Small intestine (tissue), 7 donors: ENCODE measurements at regions not wholly inside any gene's neighbourhood (a gene's known extent, or its start where the extent isn't known, plus 50 kb on each side); places are given as distances from the start of the nearest gene placed in this dataset.
A peak's percentile ranks its signal among the peaks of the same experiment; 100 is the strongest.

Source experiments
- DNase-seq, 2 donors: peaks; one replicate each; pipeline versions ENCODE4 v3.0.0 to v3.0.0-alpha.2; 2013
- FAIRE-seq: peaks from 2 replicates; lab custom pipeline; 2012; peaks lifted over from hg19 to GRCh38; lab: Jason Lieb, UNC
- H3K27ac ChIP-seq, 3 donors: one replicate each; pipeline ENCODE4 v1.5.1; 2013; ENCODE audit warnings: low read length in 2 of 3, mild to moderate bottlenecking in 2 of 3, control low read depth in 1 of 3, inconsistent platforms in 1 of 3, low read depth in 1 of 3, moderate library complexity in 1 of 3
- H3K27me3 ChIP-seq, 3 donors: one replicate each; pipeline ENCODE4 v1.6.1; 2013; ENCODE audit warnings: low read length in 3 of 3, inconsistent platforms in 1 of 3; ENCODE audit not compliant: control insufficient read depth in 3 of 3, insufficient read depth in 3 of 3
- H3K36me3 ChIP-seq, 3 donors: one replicate each; pipeline ENCODE4 v1.6.1; 2013; ENCODE audit warnings: low read length in 3 of 3, inconsistent platforms in 1 of 3, low read depth in 1 of 3, mild to moderate bottlenecking in 1 of 3, moderate library complexity in 1 of 3; ENCODE audit not compliant: control insufficient read depth in 3 of 3, insufficient read depth in 2 of 3
- H3K4me1 ChIP-seq, 3 donors: one replicate each; pipeline ENCODE4 v1.6.1; 2013; ENCODE audit warnings: low read length in 2 of 3, inconsistent platforms in 1 of 3, low read depth in 1 of 3, mild to moderate bottlenecking in 1 of 3, moderate library complexity in 1 of 3; ENCODE audit not compliant: control insufficient read depth in 3 of 3, insufficient read depth in 2 of 3
- H3K4me3 ChIP-seq, 3 donors: one replicate each; pipeline ENCODE4 v1.5.1; 2013; ENCODE audit warnings: low read length in 3 of 3, control low read depth in 1 of 3, inconsistent platforms in 1 of 3, low read depth in 1 of 3, mild to moderate bottlenecking in 1 of 3, moderate library complexity in 1 of 3
- H3K9me3 ChIP-seq, 2 donors: one replicate each; pipeline ENCODE4 v1.6.1; 2013; ENCODE audit warnings: low read depth in 1 of 2, low read length in 1 of 2; ENCODE audit not compliant: control insufficient read depth in 2 of 2, insufficient read depth in 1 of 2
- WGBS, 3 donors: extraction: QIAGEN DNeasy Blood & Tissue Kit; methylation state at CpG; one replicate each; pipeline ENCODE4 v1.1.7; 2013; 5-methylcytosine and 5-hydroxymethylcytosine counted together
- donor health status: healthy with polysubstance abuse.
- donor health status: control.
- donor health status: control.
- donor health status: Bipolar disorder and iron deficiency.
- donor health status: healthy.

GRCh38 chr14:53882684-53883083, 73.9 kb downstream of the BMP4 start:
- FAIRE-seq (no peak), DNase-seq (no peak)
- no peaks in the 10 kb centered on the region for H3K9me3 ChIP-seq
- H3K4me3 ChIP-seq, result no peak overlapping the region
- no peaks in the 10 kb centered on the region for H3K27me3 ChIP-seq
- H3K27ac ChIP-seq, result no peak overlapping the region
- no peaks in the 10 kb centered on the region for H3K36me3 ChIP-seq
- peaks cover 0 to 13% (median 0%) of the 10 kb centered on the region in 3 donors for H3K4me1 ChIP-seq
- WGBS, 3 donors, result 14 to 38% (median 16%) methylated on average over 4 of the region's 4 CpGs

- FAIRE-seq, result no peak
- Histone ChIP-seq H3K27ac (peak overlapping the region in 1 of 3 donors; percentile 26), H3K4me3 (no peak overlapping the region), H3K27me3 (no peaks in the 10 kb centered on the region), H3K4me1 (peaks cover 0 to 12% (median 0%) of the 10 kb centered on the region in 3 donors), H3K9me3 (no peaks in the 10 kb centered on the region), H3K36me3 (no peaks in the 10 kb centered on the region)
- DNase-seq, result no peak
- 24 to 52% (median 35%) methylated on average over 5 of the region's 5 CpGs for WGBS, 3 donors
These were observed 74.7 kb downstream of the BMP4 start for GRCh38 chr14:53881921-53882320.

GRCh38 chr14:53881161-53881871, 75.3 kb downstream of the BMP4 start:
- peaks cover 0 to 10% (median 0%) of the 10 kb centered on the region in 3 donors for H3K4me1 ChIP-seq
- peak overlapping the region in 1 of 3 donors; percentile 58 for H3K27ac ChIP-seq
- FAIRE-seq, result no peak
- WGBS, 3 donors, result 25 to 30% (median 30%) methylated on average over 4 of the region's 4 CpGs
- no peaks in the 10 kb centered on the region for H3K27me3 ChIP-seq
- peak in 1 of 2 donors; percentile 39 for DNase-seq
- no peaks in the 10 kb centered on the region for H3K36me3 ChIP-seq
- no peak overlapping the region for H3K4me3 ChIP-seq
- H3K9me3 ChIP-seq, result no peaks in the 10 kb centered on the region

GRCh38 chr14:53880761-53881160, 75.9 kb downstream of the BMP4 start:
- H3K36me3 ChIP-seq, result no peaks in the 10 kb centered on the region
- FAIRE-seq, result no peak
- H3K27me3 ChIP-seq, result no peaks in the 10 kb centered on the region
- H3K27ac ChIP-seq, result peak overlapping the region in 1 of 3 donors; percentile 58
- H3K9me3 ChIP-seq, result no peaks in the 10 kb centered on the region
- no peak overlapping the region for H3K4me3 ChIP-seq
- no peak for DNase-seq
- WGBS, 3 donors, result 86 to 97% (median 96%) methylated on average over 1 of the region's 1 CpG
- H3K4me1 ChIP-seq, result peaks cover 0 to 10% (median 0%) of the 10 kb centered on the region in 3 donors

GRCh38 chr14:53879747-53880146, 76.9 kb downstream of the BMP4 start:
- H3K4me1 ChIP-seq, result peaks cover 0 to 10% (median 0%) of the 10 kb centered on the region in 3 donors
- FAIRE-seq, result no peak

GRCh38 chr14:53879022-53879686, 77.5 kb downstream of the BMP4 start:
- Histone ChIP-seq H3K36me3 (no peaks in the 10 kb centered on the region), H3K9me3 (no peaks in the 10 kb centered on the region), H3K27ac (no peak overlapping the region), H3K4me3 (no peak overlapping the region), H3K4me1 (peaks cover 0 to 10% (median 0%) of the 10 kb centered on the region in 3 donors), H3K27me3 (no peaks in the 10 kb centered on the region)
- WGBS, 3 donors, result 69 to 75% (median 73%) methylated on average over 8 of the region's 8 CpGs
- DNase-seq, result no peak
- FAIRE-seq, result no peak

More at GRCh38 chr14:53879747-53880146, 76.9 kb downstream of the BMP4 start:
- Histone ChIP-seq H3K4me3 (no peak overlapping the region), H3K27me3 (no peaks in the 10 kb centered on the region), H3K9me3 (no peaks in the 10 kb centered on the region), H3K27ac (no peak overlapping the region), H3K36me3 (no peaks in the 10 kb centered on the region)
- WGBS, 3 donors, result 77 to 93% (median 91%) methylated on average over 6 of the region's 6 CpGs
- no peak for DNase-seq

GRCh38 chr14:53875324-53875897, 81.2 kb downstream of the BMP4 start:
- Histone ChIP-seq H3K27ac (no peak overlapping the region), H3K36me3 (no peaks in the 10 kb centered on the region), H3K9me3 (no peaks in the 10 kb centered on the region), H3K4me1 (peaks cover 0 to 10% (median 0%) of the 10 kb centered on the region in 3 donors), H3K4me3 (no peak overlapping the region), H3K27me3 (no peaks in the 10 kb centered on the region)
- WGBS, 3 donors, result 89 to 100% (median 90%) methylated on average over 2 of the region's 2 CpGs
- DNase-seq (no peak), FAIRE-seq (no peak)

- FAIRE-seq (no peak), DNase-seq (no peak)
- peaks cover 0 to 10% (median 0%) of the 10 kb centered on the region in 3 donors for H3K4me1 ChIP-seq
- no peaks in the 10 kb centered on the region for H3K36me3 ChIP-seq
- H3K27ac ChIP-seq, result no peak overlapping the region
- H3K4me3 ChIP-seq, result no peak overlapping the region
- no peaks in the 10 kb centered on the region for H3K27me3 ChIP-seq
- no peaks in the 10 kb centered on the region for H3K9me3 ChIP-seq
- WGBS, 3 donors, result 53 to 71% (median 64%) methylated on average over 3 of the region's 3 CpGs
These were observed 81.9 kb downstream of the BMP4 start for GRCh38 chr14:53874704-53875103.
